ENCODE measurements at regions not wholly inside any gene's neighbourhood (a gene's known extent, or its start where the extent isn't known, plus 50 kb on each side); places are given as distances from the start of the nearest gene placed in this dataset.
A peak's percentile ranks its signal among the peaks of the same experiment; 100 is the strongest.

- Mint-ChIP-seq H3K9me3 (ENCODE audit: unreplicated experiment) (no peaks in the 10 kb centered on the region), H3K27ac (ENCODE audit: unreplicated experiment) (no peak overlapping the region), H3K27me3 (ENCODE audit: low read depth, unreplicated experiment) (no peaks in the 10 kb centered on the region), H3K4me1 (ENCODE audit: low read depth, unreplicated experiment) (peaks cover 9% of the 10 kb centered on the region), H3K4me3 (ENCODE audit: unreplicated experiment) (no peak overlapping the region), H3K36me3 (ENCODE audit: low read depth, unreplicated experiment) (no peaks in the 10 kb centered on the region)
- Histone ChIP-seq H4K20me1 (ENCODE audit: insufficient read depth, low read length) (no peaks in the 10 kb centered on the region), H3K79me2 (ENCODE audit: insufficient read depth, low read length) (no peaks in the 10 kb centered on the region), H2AFZ (ENCODE audit: low read depth, low read length) (no peak overlapping the region), H3K9ac (ENCODE audit: low read length) (no peak overlapping the region), H3K4me1 (ENCODE audit: insufficient read depth, low read length) (no peaks in the 10 kb centered on the region), H3K36me3 (ENCODE audit: insufficient read depth, low read length) (no peaks in the 10 kb centered on the region), H3K9me3 (ENCODE audit: insufficient read depth, low read depth, low read length) (no peaks in the 10 kb centered on the region), H3K27me3 (ENCODE audit: insufficient read depth, low read length) (no peaks in the 10 kb centered on the region), H3K4me3 (ENCODE audit: insufficient read depth, low read depth, low read length) (no peak overlapping the region), H3K4me2 (ENCODE audit: low read length) (no peak overlapping the region), H3K27ac (ENCODE audit: low read depth, low read length) (no peak overlapping the region)
- TF ChIP-seq EZH2 (IDR thresholded peaks at IDR 0.05; ENCODE audit: insufficient read depth, low read length) = no peak
- TF ChIP-seq, protein P1, sequence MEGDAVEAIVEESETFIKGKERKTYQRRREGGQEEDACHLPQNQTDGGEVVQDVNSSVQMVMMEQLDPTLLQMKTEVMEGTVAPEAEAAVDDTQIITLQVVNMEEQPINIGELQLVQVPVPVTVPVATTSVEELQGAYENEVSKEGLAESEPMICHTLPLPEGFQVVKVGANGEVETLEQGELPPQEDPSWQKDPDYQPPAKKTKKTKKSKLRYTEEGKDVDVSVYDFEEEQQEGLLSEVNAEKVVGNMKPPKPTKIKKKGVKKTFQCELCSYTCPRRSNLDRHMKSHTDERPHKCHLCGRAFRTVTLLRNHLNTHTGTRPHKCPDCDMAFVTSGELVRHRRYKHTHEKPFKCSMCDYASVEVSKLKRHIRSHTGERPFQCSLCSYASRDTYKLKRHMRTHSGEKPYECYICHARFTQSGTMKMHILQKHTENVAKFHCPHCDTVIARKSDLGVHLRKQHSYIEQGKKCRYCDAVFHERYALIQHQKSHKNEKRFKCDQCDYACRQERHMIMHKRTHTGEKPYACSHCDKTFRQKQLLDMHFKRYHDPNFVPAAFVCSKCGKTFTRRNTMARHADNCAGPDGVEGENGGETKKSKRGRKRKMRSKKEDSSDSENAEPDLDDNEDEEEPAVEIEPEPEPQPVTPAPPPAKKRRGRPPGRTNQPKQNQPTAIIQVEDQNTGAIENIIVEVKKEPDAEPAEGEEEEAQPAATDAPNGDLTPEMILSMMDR (IDR thresholded peaks at IDR 0.05; ENCODE audit: insufficient read depth, low read depth, low read length) = no peak
- DNase-seq (ENCODE audit: low read depth) = no peak
- FAIRE-seq = no peak
Measured at GRCh38 chr12:24423611-24424010, 474.1 kb upstream of the SOX5 start.

DNA sequence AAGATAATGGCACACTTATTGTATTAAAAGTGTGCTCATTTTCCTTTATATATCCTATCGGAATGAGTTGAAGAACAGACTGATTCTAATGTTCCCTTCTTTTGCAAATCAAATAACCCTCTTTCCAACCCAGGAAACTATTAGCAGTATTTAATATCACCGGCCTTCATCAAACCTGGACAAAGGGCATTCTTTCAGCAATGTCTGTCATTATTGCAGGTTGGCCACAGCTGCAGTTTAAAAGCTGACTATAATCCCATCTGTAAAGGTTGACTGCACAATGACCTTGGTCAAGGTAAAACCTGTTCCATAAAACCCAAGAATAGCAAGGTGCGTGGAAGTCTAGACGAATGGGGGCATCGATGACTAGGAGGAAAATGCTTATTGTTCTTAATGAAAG is 472.3 kb upstream of the SOX5 start:
- Mint-ChIP-seq H3K36me3 (ENCODE audit: low read depth, unreplicated experiment) (no peaks in the 10 kb centered on the region), H3K27ac (ENCODE audit: unreplicated experiment) (no peak overlapping the region), H3K27me3 (ENCODE audit: low read depth, unreplicated experiment) (no peaks in the 10 kb centered on the region), H3K4me1 (ENCODE audit: low read depth, unreplicated experiment) (peaks cover 9% of the 10 kb centered on the region), H3K9me3 (ENCODE audit: unreplicated experiment) (no peaks in the 10 kb centered on the region), H3K4me3 (ENCODE audit: unreplicated experiment) (no peak overlapping the region)
- no peak overlapping the region for H3K4me2 ChIP-seq (ENCODE audit: low read length)
- no peak overlapping the region for H2AFZ ChIP-seq (ENCODE audit: low read depth, low read length)
- H3K79me2 ChIP-seq (ENCODE audit: insufficient read depth, low read length) = no peaks in the 10 kb centered on the region
- TF ChIP-seq, protein P1 (IDR thresholded peaks at IDR 0.05; ENCODE audit: insufficient read depth, low read depth, low read length) = no peak
- no peak for TF ChIP-seq EZH2 (IDR thresholded peaks at IDR 0.05; ENCODE audit: insufficient read depth, low read length)
- H4K20me1 ChIP-seq (ENCODE audit: insufficient read depth, low read length) = no peaks in the 10 kb centered on the region
- H3K4me1 ChIP-seq (ENCODE audit: insufficient read depth, low read length) = no peaks in the 10 kb centered on the region
- no peak overlapping the region for H3K9ac ChIP-seq (ENCODE audit: low read length)
- DNase-seq (ENCODE audit: low read depth) (no peak), FAIRE-seq (no peak)
- H3K36me3 ChIP-seq (ENCODE audit: insufficient read depth, low read length) = no peaks in the 10 kb centered on the region
- H3K27me3 ChIP-seq (ENCODE audit: insufficient read depth, low read length) = no peaks in the 10 kb centered on the region
- H3K9me3 ChIP-seq (ENCODE audit: insufficient read depth, low read depth, low read length) = no peaks in the 10 kb centered on the region
- H3K4me3 ChIP-seq (ENCODE audit: insufficient read depth, low read depth, low read length) = no peak overlapping the region
- H3K27ac ChIP-seq (ENCODE audit: low read depth, low read length) = no peak overlapping the region

DNA sequence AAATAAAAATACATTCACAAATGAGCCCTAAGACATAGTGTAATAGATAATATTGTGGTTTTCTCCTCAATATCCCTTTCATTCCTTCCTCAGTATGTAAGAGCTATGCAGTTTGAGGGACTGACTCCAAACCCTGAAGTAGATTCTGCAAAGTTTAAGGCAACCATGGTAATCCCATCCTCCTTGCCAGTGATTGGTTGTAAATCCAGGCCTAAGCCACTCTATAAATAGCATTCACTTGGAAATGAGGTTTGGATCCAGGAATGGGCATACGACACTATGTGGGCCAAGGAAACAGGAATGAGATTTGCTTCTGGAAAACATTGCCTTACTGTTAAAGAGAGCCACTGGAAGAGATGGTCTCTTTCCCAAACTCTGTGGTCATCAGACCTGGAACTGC is 468.7 kb upstream of the SOX5 start:
- FAIRE-seq (no peak), DNase-seq (ENCODE audit: low read depth) (peak; percentile 46)
- H3K27ac ChIP-seq (ENCODE audit: low read depth, low read length) = no peak overlapping the region
- no peaks in the 10 kb centered on the region for H3K27me3 Mint-ChIP-seq (ENCODE audit: low read depth, unreplicated experiment)
- no peaks in the 10 kb centered on the region for H3K79me2 ChIP-seq (ENCODE audit: insufficient read depth, low read length)
- H3K4me2 ChIP-seq (ENCODE audit: low read length) = no peak overlapping the region
- H3K9ac ChIP-seq (ENCODE audit: low read length) = no peak overlapping the region
- H3K4me1 Mint-ChIP-seq (ENCODE audit: low read depth, unreplicated experiment) = no peaks in the 10 kb centered on the region
- H3K4me1 ChIP-seq (ENCODE audit: insufficient read depth, low read length) = no peaks in the 10 kb centered on the region
- no peaks in the 10 kb centered on the region for H3K27me3 ChIP-seq (ENCODE audit: insufficient read depth, low read length)
- no peak overlapping the region for H3K4me3 Mint-ChIP-seq (ENCODE audit: unreplicated experiment)
- no peaks in the 10 kb centered on the region for H3K36me3 ChIP-seq (ENCODE audit: insufficient read depth, low read length)
- no peak overlapping the region for H3K27ac Mint-ChIP-seq (ENCODE audit: unreplicated experiment)
- TF ChIP-seq EZH2 (IDR thresholded peaks at IDR 0.05; ENCODE audit: insufficient read depth, low read length) = no peak
- TF ChIP-seq, protein P1 (IDR thresholded peaks at IDR 0.05; ENCODE audit: insufficient read depth, low read depth, low read length) = no peak
- H4K20me1 ChIP-seq (ENCODE audit: insufficient read depth, low read length) = no peaks in the 10 kb centered on the region
- no peaks in the 10 kb centered on the region for H3K36me3 Mint-ChIP-seq (ENCODE audit: low read depth, unreplicated experiment)
- H3K9me3 Mint-ChIP-seq (ENCODE audit: unreplicated experiment) = no peaks in the 10 kb centered on the region
- no peak overlapping the region for H3K4me3 ChIP-seq (ENCODE audit: insufficient read depth, low read depth, low read length)
- H2AFZ ChIP-seq (ENCODE audit: low read depth, low read length) = no peak overlapping the region
- no peaks in the 10 kb centered on the region for H3K9me3 ChIP-seq (ENCODE audit: insufficient read depth, low read depth, low read length)
